Cardiac muscle cell (in vitro differentiated cells and primary cell): ENCODE measurements at regions not wholly inside any gene's neighbourhood (a gene's known extent, or its start where the extent isn't known, plus 50 kb on each side); places are given as distances from the start of the nearest gene placed in this dataset.

ENCODE experiments used
- DNase-seq, 2 donors: peaks; one replicate each; pipeline versions ENCODE4 v3.0.0 to v3.0.0-alpha.2; 2010 to 2017; ENCODE audit warnings: low read depth in 1 of 2, low spot score in 1 of 2
- H3K27ac ChIP-seq: fragments of 200-600 bp; sonication (generic); 2 replicates; pipeline ENCODE4 v1.5.1; 2016
- H3K27me3 ChIP-seq: fragments of 200-600 bp; sonication (generic); 2 replicates; pipeline ENCODE4 v1.6.0; 2016; ENCODE audit warnings: control low read depth
- H3K36me3 ChIP-seq: fragments of 200-600 bp; sonication (generic); 2 replicates; pipeline ENCODE4 v1.5.1; 2016; ENCODE audit warnings: control low read depth
- H3K4me1 ChIP-seq: fragments of 200-600 bp; sonication (generic); 2 replicates; pipeline ENCODE4 v1.8.1; 2017; ENCODE audit warnings: low read depth, mild to moderate bottlenecking, mixed run types
- H3K4me3 ChIP-seq: fragments of 200-600 bp; sonication (generic); 2 replicates; pipeline ENCODE4 v1.5.1; 2016; ENCODE audit warnings: mild to moderate bottlenecking
- H3K9me3 ChIP-seq: fragments of 200-600 bp; sonication (generic); 2 replicates; pipeline ENCODE4 v1.5.1; 2017; ENCODE audit warnings: low read depth, mild to moderate bottlenecking, control low read depth
- TF ChIP-seq, protein P1 (sequence below): IDR thresholded peaks from 2 replicates; pipeline ENCODE4 v1.5.1; 2012; ENCODE audit warnings: low read depth, mild to moderate bottlenecking, low read length

GRCh38 chr3:81216192-81216591 is 545.3 kb downstream of the GBE1 start:
- Histone ChIP-seq H3K27ac (no peak overlapping the region), H3K4me3 (no peak overlapping the region), H3K4me1 (no peaks in the 10 kb centered on the region), H3K36me3 (no peaks in the 10 kb centered on the region), H3K27me3 (no peaks in the 10 kb centered on the region), H3K9me3 (no peaks in the 10 kb centered on the region)
- TF ChIP-seq, protein P1, sequence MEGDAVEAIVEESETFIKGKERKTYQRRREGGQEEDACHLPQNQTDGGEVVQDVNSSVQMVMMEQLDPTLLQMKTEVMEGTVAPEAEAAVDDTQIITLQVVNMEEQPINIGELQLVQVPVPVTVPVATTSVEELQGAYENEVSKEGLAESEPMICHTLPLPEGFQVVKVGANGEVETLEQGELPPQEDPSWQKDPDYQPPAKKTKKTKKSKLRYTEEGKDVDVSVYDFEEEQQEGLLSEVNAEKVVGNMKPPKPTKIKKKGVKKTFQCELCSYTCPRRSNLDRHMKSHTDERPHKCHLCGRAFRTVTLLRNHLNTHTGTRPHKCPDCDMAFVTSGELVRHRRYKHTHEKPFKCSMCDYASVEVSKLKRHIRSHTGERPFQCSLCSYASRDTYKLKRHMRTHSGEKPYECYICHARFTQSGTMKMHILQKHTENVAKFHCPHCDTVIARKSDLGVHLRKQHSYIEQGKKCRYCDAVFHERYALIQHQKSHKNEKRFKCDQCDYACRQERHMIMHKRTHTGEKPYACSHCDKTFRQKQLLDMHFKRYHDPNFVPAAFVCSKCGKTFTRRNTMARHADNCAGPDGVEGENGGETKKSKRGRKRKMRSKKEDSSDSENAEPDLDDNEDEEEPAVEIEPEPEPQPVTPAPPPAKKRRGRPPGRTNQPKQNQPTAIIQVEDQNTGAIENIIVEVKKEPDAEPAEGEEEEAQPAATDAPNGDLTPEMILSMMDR, result no peak
- DNase-seq, result peak in 1 of 2 donors; percentile 15

GRCh38 chr3:81214631-81215030 is 546.8 kb downstream of the GBE1 start:
- Histone ChIP-seq H3K9me3 (no peaks in the 10 kb centered on the region), H3K4me3 (no peak overlapping the region), H3K36me3 (no peaks in the 10 kb centered on the region), H3K27ac (no peak overlapping the region), H3K4me1 (no peaks in the 10 kb centered on the region), H3K27me3 (no peaks in the 10 kb centered on the region)
- TF ChIP-seq, protein P1, result no peak
- DNase-seq, result no peak

DNA sequence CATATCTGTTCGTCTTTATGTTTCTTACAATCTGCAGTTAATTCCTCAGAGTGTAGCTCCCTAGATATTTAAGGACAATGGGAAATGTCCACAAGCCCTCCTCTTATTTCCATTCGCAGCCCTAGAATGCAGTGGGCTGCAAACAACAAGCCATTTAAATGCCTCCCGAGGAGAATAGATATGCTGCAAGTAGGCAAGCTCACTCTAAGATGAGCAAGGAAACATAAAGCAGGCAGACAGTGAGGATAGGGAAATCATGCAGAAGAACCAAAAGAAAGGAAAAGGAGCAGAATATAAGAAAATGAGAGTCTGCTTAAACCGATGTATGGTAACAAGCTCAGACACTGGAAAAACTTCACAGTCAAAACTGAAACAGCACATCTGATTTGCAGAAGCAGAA is 561.9 kb downstream of the GBE1 start:
- Histone ChIP-seq H3K4me1 (no peaks in the 10 kb centered on the region), H3K4me3 (no peak overlapping the region), H3K9me3 (no peaks in the 10 kb centered on the region), H3K27ac (no peak overlapping the region), H3K27me3 (no peaks in the 10 kb centered on the region), H3K36me3 (no peaks in the 10 kb centered on the region)
- no peak for DNase-seq
- TF ChIP-seq, protein P1, result no peak

DNA sequence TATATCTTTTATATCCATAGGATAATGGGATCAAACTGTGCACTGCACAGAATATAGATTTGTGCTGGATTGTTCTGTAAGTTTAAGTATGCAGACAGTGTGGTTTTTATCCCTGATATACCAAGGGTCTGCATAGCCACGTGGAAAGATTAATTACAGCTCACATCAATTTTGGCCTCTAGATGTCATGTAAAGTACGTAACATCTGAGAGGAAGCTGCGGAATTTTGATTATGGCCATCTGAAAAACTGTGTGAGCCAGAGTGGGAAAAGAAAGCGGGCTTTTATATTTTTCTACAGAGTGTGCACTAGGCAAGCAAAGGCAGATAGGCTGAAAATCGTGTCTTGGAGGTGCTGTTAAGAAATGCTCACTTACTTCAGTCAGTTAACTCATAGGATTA is 562.7 kb downstream of the GBE1 start:
- TF ChIP-seq, protein P1, result no peak
- Histone ChIP-seq H3K27me3 (no peaks in the 10 kb centered on the region), H3K4me1 (no peaks in the 10 kb centered on the region), H3K9me3 (no peaks in the 10 kb centered on the region), H3K4me3 (no peak overlapping the region), H3K27ac (no peak overlapping the region), H3K36me3 (no peaks in the 10 kb centered on the region)
- DNase-seq, result peak in 1 of 2 donors; percentile 20

DNA sequence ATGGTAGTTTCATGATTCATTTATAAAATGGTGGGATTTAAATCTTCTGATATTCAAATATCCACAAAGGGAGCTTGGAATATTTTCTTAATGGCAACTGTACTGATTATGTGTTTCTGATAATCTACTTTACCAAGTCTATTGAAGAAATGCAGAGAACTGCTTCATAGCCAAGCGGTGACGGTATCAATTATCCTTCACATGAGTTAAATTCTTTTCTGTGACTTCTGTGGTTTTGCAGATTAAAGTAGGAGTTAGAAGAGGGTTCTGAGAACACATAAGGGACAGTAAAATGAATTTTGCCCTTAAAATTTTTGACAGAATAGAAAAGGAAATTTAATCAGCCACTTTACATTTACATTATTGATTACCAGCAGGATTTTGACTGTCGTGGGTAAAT is 563.2 kb downstream of the GBE1 start:
- DNase-seq, result no peak
- H3K27me3 ChIP-seq, result no peaks in the 10 kb centered on the region
- no peaks in the 10 kb centered on the region for H3K36me3 ChIP-seq
- no peak overlapping the region for H3K27ac ChIP-seq
- H3K9me3 ChIP-seq, result no peaks in the 10 kb centered on the region
- no peak overlapping the region for H3K4me3 ChIP-seq
- TF ChIP-seq, protein P1, result no peak
- no peaks in the 10 kb centered on the region for H3K4me1 ChIP-seq

DNA sequence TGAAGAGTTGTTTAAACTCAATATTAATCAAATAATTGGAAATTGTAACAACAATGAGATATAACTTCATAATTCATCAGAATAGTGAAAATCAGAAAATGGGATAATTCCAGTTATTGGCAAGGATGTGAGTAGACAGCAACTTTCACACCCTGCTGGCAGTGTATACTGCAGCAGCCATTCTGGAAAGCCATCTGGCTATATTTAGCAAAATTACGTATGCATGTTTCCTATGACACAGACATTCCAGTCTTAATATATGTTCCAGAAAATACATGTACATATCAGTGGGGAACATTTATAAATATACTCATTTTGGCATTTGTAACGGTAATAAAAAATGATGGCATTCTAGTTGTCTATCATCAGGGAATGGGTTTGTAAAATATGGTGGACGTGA is 564.1 kb downstream of the GBE1 start:
- Histone ChIP-seq H3K4me1 (no peaks in the 10 kb centered on the region), H3K27me3 (no peaks in the 10 kb centered on the region), H3K27ac (no peak overlapping the region), H3K9me3 (no peaks in the 10 kb centered on the region), H3K36me3 (no peaks in the 10 kb centered on the region), H3K4me3 (no peak overlapping the region)
- DNase-seq, result no peak
- TF ChIP-seq, protein P1, result no peak
